Adrenal gland (tissue), 5 donors: ENCODE measurements at regions not wholly inside any gene's neighbourhood (a gene's known extent, or its start where the extent isn't known, plus 50 kb on each side); places are given as distances from the start of the nearest gene placed in this dataset.

Experiments used
- CTCF ChIP-seq, 6 experiments: fragments of 450-650 bp in 4 of 6; fragments of 200-600 bp in 2 of 6; sonication (generic) in 1 of 6; IDR thresholded peaks; 1 replicate in 5 of 6; 2 replicates in 1 of 6; pipeline versions ENCODE4 v1.5.1 to v1.8.0; 2016 to 2021; ENCODE audit warnings: antibody characterized with exemption in 6 of 6, mild to moderate bottlenecking in 2 of 6, moderate library complexity in 1 of 6
- POLR2A ChIP-seq, 2 donors: fragments of 450-650 bp; IDR thresholded peaks; one replicate each; pipeline ENCODE4 v1.6.1; 2017; ENCODE audit warnings: antibody characterized with exemption in 2 of 2, mild to moderate bottlenecking in 2 of 2, moderate library complexity in 1 of 2
- donor health status: DM: no; HTN: no; CAD: no.

- TF ChIP-seq CTCF (IDR thresholded peaks at IDR 0.05) (no peak), POLR2A (IDR thresholded peaks at IDR 0.05) (no peak)
Observed at GRCh38 chr12:58557661-58558060, 362.6 kb downstream of the LRIG3 start.
